ENCODE measurements at regions not wholly inside any gene's neighbourhood (a gene's known extent, or its start where the extent isn't known, plus 50 kb on each side); places are given as distances from the start of the nearest gene placed in this dataset.

GRCh38 chr4:28241021-28241420 lies 1380.4 kb downstream of the STIM2 start:
- H3K36me3 ChIP-seq (ENCODE audit: insufficient read depth, low read length), result no peaks in the 10 kb centered on the region
- H3K4me3 ChIP-seq (ENCODE audit: low read depth in 1 of 2, low read length in 2 of 2), result no peak overlapping the region
- H3K9ac ChIP-seq (ENCODE audit: low read length), result no peak overlapping the region
- H3K27ac ChIP-seq (ENCODE audit: low read depth, low read length), result no peak overlapping the region
- no peaks in the 10 kb centered on the region for H3K27me3 ChIP-seq (ENCODE audit: control insufficient read depth in 1 of 2, insufficient read depth in 2 of 2, low read length in 2 of 2)
- H3K9me3 ChIP-seq (ENCODE audit: low read length), result no peaks in the 10 kb centered on the region
- no peaks in the 10 kb centered on the region for H3K4me1 ChIP-seq (ENCODE audit: insufficient read depth, low read length)

- H3K27me3 ChIP-seq (ENCODE audit: control insufficient read depth in 1 of 2, insufficient read depth in 2 of 2, low read length in 2 of 2), result no peaks in the 10 kb centered on the region
- no peaks in the 10 kb centered on the region for H3K4me1 ChIP-seq (ENCODE audit: insufficient read depth, low read length)
- no peak overlapping the region for H3K4me3 ChIP-seq (ENCODE audit: low read depth in 1 of 2, low read length in 2 of 2)
- no peak overlapping the region for H3K27ac ChIP-seq (ENCODE audit: low read depth, low read length)
- no peaks in the 10 kb centered on the region for H3K36me3 ChIP-seq (ENCODE audit: insufficient read depth, low read length)
- H3K9ac ChIP-seq (ENCODE audit: low read length), result no peak overlapping the region
- H3K9me3 ChIP-seq (ENCODE audit: low read length), result no peaks in the 10 kb centered on the region
Measured at GRCh38 chr4:28247805-28248204, 1387.2 kb downstream of the STIM2 start.

- H3K9me3 ChIP-seq (ENCODE audit: low read length), result no peaks in the 10 kb centered on the region
- H3K9ac ChIP-seq (ENCODE audit: low read length), result no peak overlapping the region
- H3K27me3 ChIP-seq (ENCODE audit: control insufficient read depth in 1 of 2, insufficient read depth in 2 of 2, low read length in 2 of 2), result no peaks in the 10 kb centered on the region
- no peak overlapping the region for H3K27ac ChIP-seq (ENCODE audit: low read depth, low read length)
- no peaks in the 10 kb centered on the region for H3K36me3 ChIP-seq (ENCODE audit: insufficient read depth, low read length)
- no peak overlapping the region for H3K4me3 ChIP-seq (ENCODE audit: low read depth in 1 of 2, low read length in 2 of 2)
- no peaks in the 10 kb centered on the region for H3K4me1 ChIP-seq (ENCODE audit: insufficient read depth, low read length)
Measured at GRCh38 chr4:28248269-28248668, 1387.6 kb downstream of the STIM2 start.

GRCh38 chr4:28250646-28251045 lies 1390.0 kb downstream of the STIM2 start:
- Histone ChIP-seq H3K9ac (ENCODE audit: low read length) (no peak overlapping the region), H3K9me3 (ENCODE audit: low read length) (no peaks in the 10 kb centered on the region), H3K36me3 (ENCODE audit: insufficient read depth, low read length) (no peaks in the 10 kb centered on the region), H3K4me1 (ENCODE audit: insufficient read depth, low read length) (no peaks in the 10 kb centered on the region), H3K27me3 (ENCODE audit: control insufficient read depth in 1 of 2, insufficient read depth in 2 of 2, low read length in 2 of 2) (no peaks in the 10 kb centered on the region), H3K4me3 (ENCODE audit: low read depth in 1 of 2, low read length in 2 of 2) (no peak overlapping the region), H3K27ac (ENCODE audit: low read depth, low read length) (no peak overlapping the region)

- Histone ChIP-seq H3K9ac (ENCODE audit: low read length) (no peak overlapping the region), H3K27me3 (ENCODE audit: control insufficient read depth in 1 of 2, insufficient read depth in 2 of 2, low read length in 2 of 2) (no peaks in the 10 kb centered on the region), H3K9me3 (ENCODE audit: low read length) (no peaks in the 10 kb centered on the region), H3K27ac (ENCODE audit: low read depth, low read length) (no peak overlapping the region), H3K36me3 (ENCODE audit: insufficient read depth, low read length) (no peaks in the 10 kb centered on the region), H3K4me1 (ENCODE audit: insufficient read depth, low read length) (no peaks in the 10 kb centered on the region), H3K4me3 (ENCODE audit: low read depth in 1 of 2, low read length in 2 of 2) (no peak overlapping the region)
Measured at GRCh38 chr4:28251831-28252230, 1391.2 kb downstream of the STIM2 start.

- H3K36me3 ChIP-seq (ENCODE audit: insufficient read depth, low read length), result no peaks in the 10 kb centered on the region
- no peak overlapping the region for H3K27ac ChIP-seq (ENCODE audit: low read depth, low read length)
- no peaks in the 10 kb centered on the region for H3K9me3 ChIP-seq (ENCODE audit: low read length)
- no peak overlapping the region for H3K9ac ChIP-seq (ENCODE audit: low read length)
- no peak overlapping the region for H3K4me3 ChIP-seq (ENCODE audit: low read depth in 1 of 2, low read length in 2 of 2)
- no peaks in the 10 kb centered on the region for H3K4me1 ChIP-seq (ENCODE audit: insufficient read depth, low read length)
- no peaks in the 10 kb centered on the region for H3K27me3 ChIP-seq (ENCODE audit: control insufficient read depth in 1 of 2, insufficient read depth in 2 of 2, low read length in 2 of 2)
Measured at GRCh38 chr4:28254003-28254402, 1393.4 kb downstream of the STIM2 start.

- H3K36me3 ChIP-seq (ENCODE audit: insufficient read depth, low read length), result no peaks in the 10 kb centered on the region
- no peak overlapping the region for H3K27ac ChIP-seq (ENCODE audit: low read depth, low read length)
- H3K4me3 ChIP-seq (ENCODE audit: low read depth in 1 of 2, low read length in 2 of 2), result no peak overlapping the region
- H3K9ac ChIP-seq (ENCODE audit: low read length), result no peak overlapping the region
- H3K4me1 ChIP-seq (ENCODE audit: insufficient read depth, low read length), result no peaks in the 10 kb centered on the region
- no peaks in the 10 kb centered on the region for H3K9me3 ChIP-seq (ENCODE audit: low read length)
- no peaks in the 10 kb centered on the region for H3K27me3 ChIP-seq (ENCODE audit: control insufficient read depth in 1 of 2, insufficient read depth in 2 of 2, low read length in 2 of 2)
Measured at GRCh38 chr4:28256295-28256694, 1395.7 kb downstream of the STIM2 start.

- H3K4me1 ChIP-seq (ENCODE audit: insufficient read depth, low read length), result no peaks in the 10 kb centered on the region
- no peaks in the 10 kb centered on the region for H3K36me3 ChIP-seq (ENCODE audit: insufficient read depth, low read length)
- H3K27me3 ChIP-seq (ENCODE audit: control insufficient read depth in 1 of 2, insufficient read depth in 2 of 2, low read length in 2 of 2), result no peaks in the 10 kb centered on the region
- H3K4me3 ChIP-seq (ENCODE audit: low read depth in 1 of 2, low read length in 2 of 2), result no peak overlapping the region
- no peak overlapping the region for H3K9ac ChIP-seq (ENCODE audit: low read length)
- H3K9me3 ChIP-seq (ENCODE audit: low read length), result no peaks in the 10 kb centered on the region
- no peak overlapping the region for H3K27ac ChIP-seq (ENCODE audit: low read depth, low read length)
Measured at GRCh38 chr4:28259951-28260350, 1399.3 kb downstream of the STIM2 start.

GRCh38 chr4:28267166-28267565 lies 1406.5 kb downstream of the STIM2 start:
- no peaks in the 10 kb centered on the region for H3K9me3 ChIP-seq (ENCODE audit: low read length)
- no peaks in the 10 kb centered on the region for H3K36me3 ChIP-seq (ENCODE audit: insufficient read depth, low read length)
- no peaks in the 10 kb centered on the region for H3K4me1 ChIP-seq (ENCODE audit: insufficient read depth, low read length)
- H3K9ac ChIP-seq (ENCODE audit: low read length), result no peak overlapping the region
- H3K27ac ChIP-seq (ENCODE audit: low read depth, low read length), result no peak overlapping the region
- H3K27me3 ChIP-seq (ENCODE audit: control insufficient read depth in 1 of 2, insufficient read depth in 2 of 2, low read length in 2 of 2), result no peaks in the 10 kb centered on the region
- no peak overlapping the region for H3K4me3 ChIP-seq (ENCODE audit: low read depth in 1 of 2, low read length in 2 of 2)

GRCh38 chr4:28269426-28269825 lies 1408.8 kb downstream of the STIM2 start:
- Histone ChIP-seq H3K27me3 (ENCODE audit: control insufficient read depth in 1 of 2, insufficient read depth in 2 of 2, low read length in 2 of 2) (no peaks in the 10 kb centered on the region), H3K27ac (ENCODE audit: low read depth, low read length) (no peak overlapping the region), H3K36me3 (ENCODE audit: insufficient read depth, low read length) (no peaks in the 10 kb centered on the region), H3K9ac (ENCODE audit: low read length) (no peak overlapping the region), H3K4me1 (ENCODE audit: insufficient read depth, low read length) (no peaks in the 10 kb centered on the region), H3K9me3 (ENCODE audit: low read length) (no peaks in the 10 kb centered on the region), H3K4me3 (ENCODE audit: low read depth in 1 of 2, low read length in 2 of 2) (no peak overlapping the region)

- Histone ChIP-seq H3K9ac (ENCODE audit: low read length) (no peak overlapping the region), H3K4me1 (ENCODE audit: insufficient read depth, low read length) (no peaks in the 10 kb centered on the region), H3K36me3 (ENCODE audit: insufficient read depth, low read length) (no peaks in the 10 kb centered on the region), H3K4me3 (ENCODE audit: low read depth in 1 of 2, low read length in 2 of 2) (no peak overlapping the region), H3K27me3 (ENCODE audit: control insufficient read depth in 1 of 2, insufficient read depth in 2 of 2, low read length in 2 of 2) (no peaks in the 10 kb centered on the region), H3K9me3 (ENCODE audit: low read length) (no peaks in the 10 kb centered on the region), H3K27ac (ENCODE audit: low read depth, low read length) (no peak overlapping the region)
Measured at GRCh38 chr4:28277931-28278330, 1417.3 kb downstream of the STIM2 start.

- no peaks in the 10 kb centered on the region for H3K9me3 ChIP-seq (ENCODE audit: low read length)
- H3K4me3 ChIP-seq (ENCODE audit: low read depth in 1 of 2, low read length in 2 of 2), result no peak overlapping the region
- no peaks in the 10 kb centered on the region for H3K4me1 ChIP-seq (ENCODE audit: insufficient read depth, low read length)
- H3K36me3 ChIP-seq (ENCODE audit: insufficient read depth, low read length), result no peaks in the 10 kb centered on the region
- H3K9ac ChIP-seq (ENCODE audit: low read length), result no peak overlapping the region
- no peaks in the 10 kb centered on the region for H3K27me3 ChIP-seq (ENCODE audit: control insufficient read depth in 1 of 2, insufficient read depth in 2 of 2, low read length in 2 of 2)
- no peak overlapping the region for H3K27ac ChIP-seq (ENCODE audit: low read depth, low read length)
Measured at GRCh38 chr4:28278676-28279075, 1418.0 kb downstream of the STIM2 start.

Data from muscle layer of colon (tissue), 2 donors.